Head of caudate nucleus (tissue), 42 donors: ENCODE measurements at regions not wholly inside any gene's neighbourhood (a gene's known extent, or its start where the extent isn't known, plus 50 kb on each side); places are given as distances from the start of the nearest gene placed in this dataset.
"Not testable (repeated sequence)": the region's sequence is repeated elsewhere in the genome, so short reads cannot be mapped to it uniquely, and the experiment has no call there.

Source experiments
- DNase-seq, 42 donors: peaks; one replicate each; pipeline versions ENCODE4 v3.0.0 to v3.0.0-alpha.2; 2020 to 2021; ENCODE audit warnings: mixed read lengths in 7 of 42
- intact Hi-C: fragments of 100-400 bp; cut with DNase I; formaldehyde crosslinking; loops from one replicate; pipeline ENCODE4 v1.15.0; 2022

DNA sequence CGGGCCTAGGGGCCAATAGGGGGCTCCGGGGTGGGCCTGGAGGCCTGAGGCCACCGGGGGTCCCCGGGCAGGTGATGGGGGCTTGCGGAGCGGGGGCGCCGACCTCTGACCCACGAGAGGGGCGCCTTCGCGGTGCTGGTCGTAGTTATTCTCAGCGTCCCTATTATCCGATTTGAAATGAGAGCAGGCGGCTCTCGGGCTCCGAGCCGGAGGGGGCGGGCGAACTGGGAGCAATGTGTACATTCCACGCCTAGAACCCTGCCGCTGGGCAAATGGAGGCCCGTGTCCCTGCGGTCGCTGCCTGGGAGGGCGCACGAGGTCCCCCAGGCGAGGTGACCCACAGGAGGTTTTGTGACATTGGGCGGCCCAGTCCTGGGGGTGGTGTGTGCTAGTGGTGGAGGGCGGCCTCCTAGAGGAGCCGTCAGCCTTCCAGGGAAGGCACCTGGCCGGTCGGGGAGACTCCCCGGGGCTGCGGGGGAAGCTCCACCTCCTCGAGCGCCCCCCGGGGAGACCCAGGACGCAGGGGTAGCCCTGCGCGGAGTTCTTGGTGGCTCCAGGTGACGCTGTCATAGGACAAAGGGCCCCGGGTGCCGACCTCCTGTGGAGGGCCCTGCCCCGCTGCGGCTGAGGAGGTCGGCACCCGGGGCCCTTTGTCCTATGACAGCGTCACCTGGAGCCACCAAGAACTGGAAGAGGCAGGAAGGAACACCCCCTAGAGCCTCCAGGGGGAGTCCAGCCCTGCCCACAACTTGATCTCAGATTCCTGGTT, 102.6 kb upstream of the PRKX start:
- peak in 40 of 42 donors; percentile 4 to 66 (median 42) for DNase-seq
- intact Hi-C loops = no loop called here

DNA sequence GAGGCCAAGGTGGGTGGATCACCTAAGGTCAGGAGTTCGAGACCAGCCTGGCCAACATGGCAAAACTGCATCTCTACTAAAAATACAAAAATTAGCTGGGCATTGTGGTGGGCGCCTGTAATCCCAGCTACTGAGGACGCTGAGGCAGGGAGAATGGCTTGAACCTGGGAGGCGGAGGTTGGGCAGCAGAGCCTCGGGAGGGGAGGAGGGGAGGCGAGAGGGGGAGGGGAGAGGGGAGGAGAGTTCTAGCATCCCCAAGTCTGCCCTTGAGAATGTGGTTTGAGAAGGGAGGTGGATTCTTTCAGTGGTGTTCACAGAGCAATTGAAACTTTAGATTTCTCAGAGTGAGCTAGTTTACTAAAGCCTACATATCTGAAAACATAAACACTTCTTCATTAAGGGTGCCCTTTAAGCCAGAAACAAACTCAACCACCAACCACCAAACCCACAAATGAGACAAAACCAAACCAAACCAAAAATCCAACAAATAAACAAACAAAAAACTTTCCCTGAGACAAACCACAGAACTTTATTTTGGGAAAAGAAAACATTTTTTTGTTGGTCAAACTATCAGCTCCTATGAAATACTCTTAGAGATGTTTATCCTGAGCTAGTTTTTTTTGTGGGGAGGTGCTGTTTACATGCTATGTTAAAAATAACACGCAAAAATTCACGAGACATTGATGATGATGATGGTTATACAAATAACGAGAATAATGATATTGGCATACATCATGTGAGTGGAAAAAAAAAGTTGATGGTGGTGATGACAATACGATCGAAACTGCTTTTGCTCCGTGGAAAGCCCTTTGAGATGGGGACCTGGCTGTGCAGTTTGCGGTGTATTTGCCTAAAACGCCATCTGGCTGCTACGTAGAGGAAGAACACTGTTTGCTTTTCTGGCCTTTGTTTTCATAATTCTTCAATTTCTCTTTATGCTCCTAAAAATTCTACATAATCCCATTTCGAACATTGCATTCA, 98.2 kb upstream of the PRKX start:
- peak in 38 of 42 donors; percentile 7 to 75 (median 50) for DNase-seq

DNA sequence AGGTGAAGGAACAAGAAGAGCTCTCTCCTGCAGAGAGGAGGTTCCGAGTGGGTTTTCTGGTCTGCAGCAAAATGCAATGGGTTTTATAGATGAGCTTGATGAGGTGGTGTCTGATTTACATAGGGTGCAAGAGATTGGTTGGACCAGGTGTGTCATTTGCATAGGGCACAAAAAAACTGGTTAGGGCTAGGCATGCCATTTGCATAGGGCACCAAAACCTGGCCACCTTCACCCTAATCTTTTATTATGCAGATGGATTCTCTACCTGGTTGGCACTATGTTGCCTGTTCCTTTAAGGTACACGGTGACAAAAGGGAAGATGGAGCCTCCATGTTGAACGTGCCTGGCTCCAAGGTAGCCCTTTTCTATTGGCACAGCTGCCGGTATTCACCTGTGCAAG, 94.5 kb upstream of the PRKX start:
- no peak for DNase-seq
- intact Hi-C loops = no loop called here

More for the DNA sequence above, 98.2 kb upstream of the PRKX start:
- intact Hi-C loops = no loop called here

DNA sequence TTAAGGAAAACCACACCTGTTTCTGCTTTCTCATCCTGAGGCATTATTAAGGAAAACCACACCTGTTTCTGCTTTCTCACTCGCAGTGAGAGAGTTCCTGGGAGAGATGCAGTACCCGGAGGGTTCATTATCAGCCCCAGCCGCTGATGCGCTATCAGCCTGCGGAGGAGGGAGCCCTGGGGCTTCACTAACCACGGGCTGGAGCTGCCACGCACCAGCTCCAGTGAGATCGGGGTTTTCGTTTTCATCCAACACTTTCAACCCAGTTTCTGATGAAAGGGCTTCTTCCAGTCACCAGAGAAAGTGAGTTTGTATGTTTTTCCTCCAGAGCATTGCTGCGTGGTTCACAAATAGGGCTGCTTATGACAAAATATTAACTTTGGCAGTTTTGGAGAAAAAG, 93.2 kb upstream of the PRKX start:
- no peak for DNase-seq
- intact Hi-C loops = no loop called here

DNA sequence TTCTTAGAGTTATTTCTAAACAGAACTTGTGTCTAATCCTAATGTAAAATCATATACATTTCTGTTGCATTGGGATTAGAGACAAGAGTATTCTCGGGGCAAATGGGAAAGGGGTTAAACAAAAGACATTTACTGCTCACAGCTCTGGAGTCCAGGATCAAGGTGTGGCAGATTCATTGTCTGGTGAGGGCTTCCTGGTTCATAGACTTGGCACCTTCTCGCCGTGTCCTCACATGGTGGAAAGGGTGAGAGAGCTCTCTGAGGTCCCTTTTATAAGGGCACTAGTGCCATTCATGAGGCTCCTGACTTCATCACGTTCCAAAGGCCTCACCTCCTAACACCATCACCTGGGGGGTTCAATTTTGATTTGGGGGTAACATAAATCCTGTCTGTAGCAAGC, 90.3 kb upstream of the PRKX start:
- intact Hi-C loops = no loop called here
- DNase-seq = no peak

DNA sequence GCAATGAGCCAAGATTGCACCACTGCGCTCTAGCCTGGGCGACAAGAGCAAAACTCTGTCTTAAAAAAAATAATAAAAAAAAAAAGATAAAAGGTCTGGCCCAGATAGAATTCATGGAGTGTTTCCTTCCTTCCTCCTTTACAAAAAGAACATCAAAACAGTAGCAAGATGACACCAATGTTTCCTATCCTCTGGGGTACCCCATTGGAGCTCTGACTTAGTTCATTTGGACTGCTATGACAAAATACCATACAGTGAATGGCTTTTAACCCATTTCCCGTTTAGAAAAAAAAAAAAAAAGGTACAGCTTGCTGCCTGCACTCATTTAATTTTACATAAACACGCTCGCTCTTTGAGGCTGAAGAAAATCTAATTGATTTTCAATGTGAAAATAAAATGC, 89.9 kb upstream of the PRKX start:
- no peak for DNase-seq
- intact Hi-C loops = no loop called here

DNA sequence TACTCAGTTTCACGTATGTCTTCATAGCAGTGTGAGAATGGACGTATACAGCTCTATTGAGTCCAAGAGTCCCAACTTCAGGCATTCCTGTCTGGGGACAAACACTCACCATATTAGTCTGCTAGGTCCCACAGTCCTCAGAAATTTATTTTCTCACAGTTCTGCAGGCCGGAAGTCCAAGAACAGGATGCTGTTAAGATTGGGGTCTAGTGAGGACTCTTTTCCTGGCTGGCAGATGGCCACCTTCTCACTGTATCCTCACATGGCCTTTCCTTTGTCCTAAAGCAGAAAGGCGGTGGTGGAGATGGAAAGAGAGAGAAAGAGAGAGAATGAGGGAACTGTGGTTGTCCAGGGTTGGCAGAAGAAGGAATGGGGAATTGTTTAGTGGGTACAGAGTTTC, 82.0 kb upstream of the PRKX start:
- intact Hi-C loops, DNase-seq: not testable (repeated sequence)

DNA sequence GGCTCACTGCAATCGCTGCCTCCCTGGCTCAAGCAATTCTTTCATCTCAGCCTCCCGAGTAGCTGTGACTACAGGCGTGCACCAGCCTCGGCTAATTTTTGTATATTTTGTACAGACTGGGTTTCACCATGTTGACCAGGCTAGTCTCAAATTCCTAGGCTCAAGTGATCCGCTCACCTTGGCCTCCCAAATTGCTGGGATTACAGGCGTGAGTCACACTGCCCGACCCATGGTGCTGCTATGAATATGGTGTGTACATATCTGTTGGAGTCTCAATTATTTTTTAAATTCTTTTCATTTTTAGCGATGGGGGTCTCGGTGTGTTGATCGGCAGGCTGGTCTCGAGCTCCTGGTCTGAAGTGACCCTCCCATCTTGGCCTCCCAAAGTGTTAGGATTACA, 78.0 kb upstream of the PRKX start:
- intact Hi-C loops = no loop called here
- no peak for DNase-seq

DNA sequence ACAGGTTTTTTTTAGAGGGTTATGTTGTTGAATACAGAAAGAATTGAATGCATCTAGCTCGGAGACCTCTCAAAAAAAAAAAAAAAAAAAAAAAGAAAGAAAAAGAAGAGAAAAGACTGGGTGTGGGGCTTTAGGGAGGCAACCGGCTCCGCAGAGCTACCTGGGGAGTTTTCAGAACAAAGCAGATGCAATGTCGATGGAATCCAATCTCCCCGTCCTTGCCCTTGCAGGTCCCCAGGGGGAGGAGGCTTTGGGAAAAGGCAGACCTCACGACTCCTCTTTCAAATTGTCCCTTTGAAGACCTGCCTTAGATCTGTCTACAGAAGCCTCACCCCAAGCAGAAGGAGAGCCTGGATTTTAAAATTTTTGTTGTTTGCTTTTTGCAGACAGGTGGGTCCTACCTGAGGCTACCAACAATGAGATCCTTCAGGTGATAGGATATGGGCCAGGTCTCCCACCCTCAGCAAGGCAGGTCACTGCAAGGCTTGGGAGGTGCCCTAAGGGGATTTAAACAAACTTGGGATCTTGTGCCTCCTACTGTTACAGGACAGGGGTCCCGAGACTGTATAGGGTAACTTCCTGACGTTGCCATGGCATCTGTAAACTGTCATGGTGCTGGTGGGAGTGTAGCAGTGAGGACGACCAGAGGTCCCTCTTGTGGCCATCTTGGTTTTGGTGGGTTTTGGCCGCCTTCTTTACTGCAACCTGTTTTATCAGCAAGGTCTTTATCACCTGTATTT, 75.2 kb upstream of the PRKX start:
- peak in 1 of 42 donors; percentile 0 for DNase-seq

DNA sequence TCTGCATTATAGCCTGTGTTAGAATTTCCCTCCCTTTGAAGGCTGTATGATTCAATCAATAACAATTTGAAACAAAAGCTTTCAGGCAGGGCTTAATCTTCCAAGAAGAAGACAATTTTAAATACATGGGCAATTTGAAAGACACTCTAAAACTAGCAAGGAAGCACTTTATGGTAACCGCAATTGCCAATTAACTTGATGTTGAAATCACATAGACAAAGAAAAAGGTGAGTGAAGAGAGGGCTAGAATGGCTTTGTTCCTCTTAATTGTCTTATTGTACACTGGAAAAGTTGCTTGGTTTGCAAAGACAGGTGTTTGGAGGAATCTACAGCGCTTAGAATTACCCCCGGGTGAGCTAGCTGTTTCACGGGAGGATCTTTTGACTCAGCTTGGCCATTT, 74.4 kb upstream of the PRKX start:
- intact Hi-C loops = no loop called here
- DNase-seq = no peak

More for the DNA sequence above, 75.2 kb upstream of the PRKX start:
- intact Hi-C loops = no loop called here

DNA sequence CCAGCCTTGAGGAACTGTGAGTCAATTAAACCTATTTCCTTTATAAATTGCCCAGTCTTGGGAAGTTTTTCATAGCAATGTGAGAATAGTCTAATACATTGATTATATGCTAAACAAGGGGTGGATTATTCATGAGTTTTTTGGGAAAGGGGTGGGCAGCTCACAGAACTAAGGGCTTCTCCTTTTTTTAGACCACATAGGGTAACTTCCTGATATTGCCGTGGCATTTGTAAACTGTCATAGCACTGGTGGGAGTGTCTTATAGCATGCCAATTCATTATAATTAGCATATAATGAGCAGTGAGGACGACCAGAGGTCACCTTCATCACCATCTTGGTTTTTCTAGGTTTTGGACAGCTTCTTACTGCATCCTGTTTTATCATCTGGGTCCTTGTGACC, 72.4 kb upstream of the PRKX start:
- DNase-seq, intact Hi-C loops: not testable (repeated sequence)

DNA sequence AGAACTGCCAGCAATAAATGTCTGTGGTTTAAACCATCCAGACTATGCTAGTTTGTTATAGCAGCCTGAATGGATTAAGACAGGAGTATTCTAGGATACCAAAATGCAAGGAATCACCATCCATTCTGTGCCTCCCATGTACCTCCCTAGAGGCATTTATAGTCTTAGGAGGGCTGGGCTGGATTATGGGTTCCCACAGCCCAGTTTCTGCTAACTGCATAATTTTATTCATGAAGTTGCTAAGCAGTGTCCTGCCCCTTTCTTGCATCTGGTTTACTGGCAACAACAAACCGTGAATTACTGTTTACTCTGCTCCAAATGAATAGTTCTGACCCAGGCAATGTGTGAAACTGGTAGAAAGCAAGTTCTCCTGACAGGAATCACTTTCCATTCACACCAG, 67.1 kb upstream of the PRKX start:
- no peak for DNase-seq
- intact Hi-C loops = no loop called here

DNA sequence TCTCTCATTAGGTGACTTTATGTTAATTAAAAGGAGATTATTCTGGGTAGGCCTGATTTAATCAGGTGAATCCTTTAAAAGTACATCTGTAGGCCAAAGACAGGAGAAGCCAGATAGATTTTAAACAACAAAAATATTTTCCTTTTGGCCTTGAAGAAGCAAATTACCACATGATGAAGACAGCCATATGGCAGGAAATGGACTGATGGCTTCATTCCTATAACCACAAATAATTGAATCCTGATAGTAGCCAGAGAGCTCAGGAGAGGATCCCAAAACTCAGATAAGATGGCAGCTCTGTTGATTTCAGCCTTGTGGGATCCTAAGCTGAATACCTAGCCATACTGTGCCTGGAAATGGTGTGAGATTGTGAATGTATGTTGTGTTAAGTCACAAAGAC, 66.1 kb upstream of the PRKX start:
- intact Hi-C loops = no loop called here
- DNase-seq = no peak

DNA sequence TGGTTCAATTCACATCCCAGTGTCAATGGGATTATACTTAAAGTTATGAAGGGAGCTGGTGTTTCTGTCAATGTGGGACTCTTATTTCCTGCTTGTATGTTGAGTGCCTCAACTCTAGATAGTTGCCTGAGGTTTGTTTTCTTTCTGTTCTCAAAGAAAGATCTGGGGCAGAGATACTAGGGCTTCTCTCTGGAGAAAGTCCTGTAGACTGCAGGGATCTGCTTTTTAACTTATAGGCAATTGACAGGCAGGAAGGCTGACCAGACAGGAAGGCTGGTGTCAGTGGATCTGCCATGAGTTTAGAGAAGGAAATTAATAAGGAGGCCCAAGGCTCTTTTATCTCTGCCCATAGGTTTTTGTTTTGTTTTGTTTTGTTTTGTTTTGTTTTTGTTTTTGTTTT, 64.0 kb upstream of the PRKX start:
- intact Hi-C loops = no loop called here
- no peak for DNase-seq

DNA sequence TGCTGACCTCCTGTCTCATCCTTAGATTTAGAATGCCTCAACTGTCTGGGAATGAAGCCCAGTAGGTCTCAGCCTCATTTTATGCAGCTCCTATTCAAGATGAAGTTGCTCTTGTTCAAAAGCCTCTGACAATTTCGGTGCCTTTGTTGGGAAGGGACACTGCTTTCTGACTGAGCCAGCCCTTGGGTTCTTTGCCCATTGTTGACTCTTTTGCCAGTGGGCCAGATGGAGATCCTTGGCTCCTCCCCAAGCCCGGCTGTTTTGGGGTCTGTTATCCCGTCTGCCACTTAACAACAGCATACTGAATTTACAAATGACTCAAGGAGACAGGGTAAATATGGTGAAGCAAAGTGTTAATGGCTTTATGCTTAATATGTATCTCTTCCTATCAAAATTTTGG, 58.3 kb upstream of the PRKX start:
- intact Hi-C loops = no loop called here
- no peak for DNase-seq

DNA sequence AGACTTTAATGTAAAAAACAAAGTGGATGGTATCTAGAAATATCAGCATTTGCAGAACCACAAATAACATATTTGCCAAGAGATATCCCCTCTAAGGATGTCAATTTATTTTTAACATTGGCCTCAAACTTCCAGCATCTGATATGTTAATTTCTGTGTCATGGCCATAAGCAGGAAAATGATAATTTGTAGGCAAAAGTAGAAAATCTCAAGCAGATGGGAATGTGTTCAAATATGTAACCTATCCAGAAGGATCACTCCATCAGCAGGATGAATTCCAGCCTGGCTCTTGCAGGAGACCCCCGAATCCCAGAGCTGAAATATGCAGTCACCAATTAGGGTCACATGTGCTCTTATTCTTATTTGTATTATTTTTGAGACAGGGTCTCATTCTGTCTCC, 55.4 kb upstream of the PRKX start:
- intact Hi-C loops = no loop called here
- no peak for DNase-seq
